CD4-positive, alpha-beta T cell treated with Interleukin-2 at 100 ng/mL for 4 hours (primary cell): ENCODE measurements at regions not wholly inside any gene's neighbourhood (a gene's known extent, or its start where the extent isn't known, plus 50 kb on each side); places are given as distances from the start of the nearest gene placed in this dataset.
A peak's percentile ranks its signal among the peaks of the same experiment; 100 is the strongest.
"Not testable (repeated sequence)": the region's sequence is repeated elsewhere in the genome, so short reads cannot be mapped to it uniquely, and the experiment has no call there.

Experiments
- DNase-seq: peaks from one replicate; pipeline ENCODE4 v3.0.0-alpha.2; 2020; ENCODE audit warnings: low spot score

DNA sequence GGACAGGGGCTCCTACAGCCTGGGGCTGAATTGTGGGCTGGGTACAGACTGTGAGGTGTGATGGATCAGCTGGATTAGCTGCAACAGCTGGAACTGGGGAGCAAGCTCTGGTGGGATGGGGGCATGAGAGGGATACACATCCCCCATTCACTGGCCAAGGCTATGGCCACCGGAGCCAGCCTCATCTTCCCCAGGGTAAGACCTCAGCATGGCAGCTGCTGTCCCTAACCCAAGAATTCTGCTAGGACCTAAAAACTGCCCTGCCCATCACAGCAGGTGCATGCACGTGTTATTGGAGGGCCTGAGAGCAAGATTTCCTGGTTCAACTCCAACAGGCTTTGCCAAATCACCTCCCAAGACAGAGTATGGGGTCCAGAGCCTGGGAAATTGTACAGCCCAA lies 258.6 kb upstream of the AGTR2 start:
- DNase-seq, result no peak

DNA sequence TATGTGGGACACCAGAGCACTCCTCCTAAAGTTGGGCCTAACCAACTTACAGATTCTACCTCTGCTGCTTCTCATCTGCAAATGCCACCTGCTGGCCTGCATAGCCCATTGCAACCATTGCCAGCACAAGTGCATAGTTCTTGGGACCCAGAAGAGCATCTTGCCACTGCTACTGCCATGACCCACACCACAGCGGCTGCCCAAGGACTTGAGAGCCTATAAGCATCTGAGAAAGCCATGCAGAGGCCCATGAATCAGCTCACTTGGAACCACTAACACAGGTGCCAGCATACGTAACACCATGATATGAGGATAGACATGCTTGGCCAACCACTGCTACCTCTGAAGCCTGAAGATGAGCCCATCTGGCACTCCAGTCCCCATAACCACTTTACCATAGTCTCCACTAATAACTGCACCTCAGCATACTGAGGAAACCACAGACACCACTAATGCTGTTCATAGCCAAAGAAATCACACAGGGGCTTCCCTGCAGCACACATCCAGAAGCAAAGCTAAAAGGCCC lies 258.1 kb upstream of the AGTR2 start:
- no peak for DNase-seq

DNA sequence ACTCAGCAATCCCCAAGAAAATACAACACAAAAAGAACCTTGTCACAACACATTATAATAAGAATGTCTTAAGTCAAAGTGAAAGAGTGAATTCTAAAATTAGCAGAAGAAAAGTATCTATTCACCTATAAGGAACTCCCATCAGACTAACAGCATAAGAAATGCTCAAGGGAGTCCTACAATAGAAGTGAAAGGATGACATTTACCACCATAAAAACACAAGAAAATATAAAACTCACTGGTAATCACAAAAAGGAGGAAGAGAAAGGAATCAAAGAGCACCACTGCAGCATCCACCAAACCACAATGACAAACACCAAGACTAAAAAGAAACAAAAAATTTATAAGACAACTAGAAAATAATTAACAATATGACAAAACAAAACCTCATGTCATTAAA lies 257.0 kb upstream of the AGTR2 start:
- no peak for DNase-seq

DNA sequence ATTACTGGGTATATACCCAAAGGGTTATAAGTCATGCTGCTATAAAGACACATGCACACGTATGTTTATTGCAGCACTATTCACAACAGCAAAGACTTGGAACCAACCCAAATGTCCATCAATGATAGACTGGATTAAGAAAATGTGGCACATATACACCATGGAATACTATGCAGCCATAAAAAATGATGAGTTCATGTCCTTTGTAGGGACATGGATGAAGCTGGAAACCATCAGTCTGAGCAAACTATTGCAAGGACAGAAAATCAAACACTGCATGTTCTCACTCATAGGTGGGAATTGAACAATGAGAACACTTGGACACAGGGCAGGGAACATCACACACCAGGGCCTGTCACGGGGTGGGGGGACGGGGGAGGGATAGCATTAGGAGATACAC lies 254.9 kb upstream of the AGTR2 start:
- not testable (repeated sequence) for DNase-seq

DNA sequence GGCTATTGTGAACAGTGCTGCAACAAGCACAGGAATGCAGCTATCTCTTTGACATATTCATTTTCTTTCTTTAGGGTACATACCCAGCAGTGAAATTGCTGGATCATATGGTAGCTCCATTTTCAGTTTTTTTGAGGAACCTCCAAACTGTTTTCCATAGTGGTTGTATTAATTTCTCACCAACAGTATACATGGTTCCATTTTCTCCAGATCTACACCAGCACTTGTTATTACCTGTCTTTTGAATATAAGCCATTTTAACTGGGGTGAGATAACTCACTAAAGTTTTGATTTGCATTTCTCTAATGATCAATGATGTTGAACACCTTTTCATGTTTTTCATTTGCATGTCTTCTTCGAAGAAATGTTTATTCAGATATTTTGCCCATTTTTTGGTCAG lies 241.1 kb upstream of the AGTR2 start:
- DNase-seq, result no peak

DNA sequence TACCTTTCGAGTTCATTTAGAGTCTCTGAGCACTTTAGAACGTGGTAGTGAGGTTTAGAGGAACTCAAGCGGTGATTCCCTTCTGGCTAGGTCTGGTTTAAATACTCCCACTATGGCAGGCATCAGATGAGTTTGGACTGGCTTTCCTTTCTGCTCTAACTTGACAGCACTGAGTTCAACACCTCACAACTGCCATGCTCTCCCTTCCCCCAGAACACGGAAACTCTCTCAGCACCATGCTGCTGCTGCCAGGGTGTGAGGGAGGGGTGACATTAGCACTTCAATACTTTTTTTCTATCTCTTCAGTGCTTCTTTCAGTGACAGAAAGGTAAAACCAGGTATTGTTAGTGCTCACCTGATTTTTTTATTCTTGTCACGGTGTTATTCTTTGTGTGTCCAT lies 234.5 kb upstream of the AGTR2 start:
- no peak for DNase-seq

DNA sequence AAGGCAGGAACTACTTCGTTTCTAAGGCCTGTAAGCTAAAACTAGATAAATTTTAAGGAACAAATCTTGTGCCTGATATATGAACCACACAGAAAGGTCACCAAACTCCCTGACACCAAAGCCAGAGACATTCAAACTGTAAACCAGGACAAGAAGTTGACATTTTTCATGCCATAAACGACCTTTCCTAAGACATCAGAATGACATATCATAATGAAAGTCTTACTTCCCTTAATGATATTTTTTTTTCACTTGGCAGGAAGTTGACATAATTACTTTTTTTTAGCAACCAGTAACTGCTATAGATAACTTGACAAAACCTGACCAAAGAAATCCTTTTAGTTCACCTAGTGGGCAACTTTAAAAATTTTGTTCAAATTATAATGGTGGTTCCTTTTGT lies 231.5 kb upstream of the AGTR2 start:
- DNase-seq, result no peak

DNA sequence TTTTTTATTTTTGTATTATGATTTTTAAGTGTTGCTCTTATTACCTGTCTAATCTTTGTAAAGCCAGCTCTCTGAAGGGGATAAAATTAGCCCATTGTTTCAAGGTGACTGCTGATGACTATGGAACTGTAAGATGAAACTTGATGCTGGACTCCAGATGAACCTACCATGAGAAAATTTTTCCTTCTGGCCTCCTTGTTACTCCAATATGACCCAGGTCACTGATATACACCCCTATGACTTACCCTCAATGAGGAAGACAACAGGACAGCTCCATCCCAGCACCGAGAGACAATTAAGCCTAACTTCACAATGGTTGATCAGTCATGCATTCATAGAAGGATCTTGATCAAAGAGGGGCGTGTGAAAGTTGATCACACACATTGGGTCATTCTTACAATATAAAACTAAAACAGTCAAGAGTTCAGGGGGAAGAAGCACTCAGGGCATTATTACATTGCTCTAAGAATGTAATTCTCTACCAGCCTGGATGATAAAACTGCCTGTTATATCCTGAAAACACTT lies 230.8 kb upstream of the AGTR2 start:
- DNase-seq, result no peak

DNA sequence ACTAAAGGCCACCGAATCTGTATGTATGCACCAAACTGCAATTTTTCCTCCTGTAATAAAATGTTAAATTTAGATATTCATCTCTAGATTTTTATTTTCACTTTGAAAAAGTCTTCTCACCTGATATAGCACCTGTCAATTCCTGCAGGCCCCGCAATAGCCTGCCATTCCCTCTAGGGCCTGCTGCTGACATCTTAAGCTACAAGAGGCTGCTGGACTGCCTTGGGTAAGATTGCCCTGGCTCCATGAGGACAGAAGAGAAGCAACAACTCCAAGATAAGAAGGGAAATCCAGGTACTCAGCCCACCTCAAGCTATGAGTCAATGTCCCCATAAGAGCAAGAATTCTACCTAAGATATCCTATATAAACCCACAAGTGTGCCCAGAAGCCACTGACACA lies 230.2 kb upstream of the AGTR2 start:
- no peak for DNase-seq

DNA sequence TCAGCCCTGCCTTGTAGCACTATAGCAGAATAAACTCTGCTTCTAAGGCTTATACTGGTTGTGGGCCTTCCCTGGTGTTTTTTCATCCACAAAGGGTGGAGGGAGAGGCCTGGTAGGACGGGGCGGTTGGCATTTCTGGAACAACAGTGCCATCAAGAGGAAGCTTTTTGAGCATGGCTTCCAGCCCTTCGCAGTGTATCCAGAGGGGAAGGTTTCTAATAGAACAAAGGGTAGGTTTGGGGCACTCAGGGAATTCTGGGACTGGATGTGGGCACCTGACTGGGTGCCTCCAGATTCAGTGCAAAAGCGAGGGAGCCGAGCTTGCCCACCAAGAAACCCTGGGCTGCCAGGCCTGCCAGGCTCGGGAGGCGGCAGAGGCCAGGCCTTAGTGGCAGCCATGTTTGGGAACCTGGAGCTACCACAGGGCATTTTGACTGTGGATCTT lies 229.6 kb upstream of the AGTR2 start:
- DNase-seq, result peak; percentile 2

DNA sequence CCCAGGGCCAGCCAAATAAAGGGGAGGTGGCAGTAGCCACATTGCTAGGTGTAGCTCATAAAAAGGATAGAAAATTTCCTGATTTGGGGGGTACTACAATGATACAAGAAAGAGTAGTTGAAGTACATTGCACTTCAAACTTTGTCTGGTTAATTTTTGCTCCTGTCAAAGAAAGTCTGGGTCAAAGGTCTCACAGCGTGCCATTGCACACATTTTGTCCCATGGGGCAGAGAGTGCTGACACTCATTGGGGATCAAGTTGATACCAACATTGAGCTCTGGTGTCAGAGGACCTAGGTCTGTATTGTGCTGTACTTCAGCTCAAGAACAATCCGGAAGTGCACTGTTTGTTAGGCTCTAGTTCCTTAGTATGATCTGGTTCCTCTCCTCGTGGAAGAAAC lies 229.2 kb upstream of the AGTR2 start:
- DNase-seq, result no peak

DNA sequence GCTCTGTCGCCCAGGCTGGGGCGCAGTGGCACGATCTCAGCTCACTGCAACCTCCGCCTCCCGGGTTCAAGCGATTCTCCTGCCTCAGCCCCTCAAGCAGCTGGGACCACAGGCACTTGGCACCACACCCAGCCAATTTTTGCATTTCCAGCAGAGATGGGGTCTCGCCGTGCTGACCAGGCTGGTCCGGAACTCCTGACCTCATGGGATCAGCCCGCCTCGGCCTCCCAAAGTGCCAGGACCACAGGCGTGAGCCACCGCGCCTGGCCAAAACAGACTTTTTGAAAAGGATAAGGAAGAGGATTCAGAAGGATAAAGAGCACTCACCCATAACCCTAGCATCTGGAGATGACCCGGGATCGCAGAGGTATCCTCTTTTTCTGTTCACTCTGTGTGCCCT lies 224.5 kb upstream of the AGTR2 start:
- DNase-seq, result no peak

DNA sequence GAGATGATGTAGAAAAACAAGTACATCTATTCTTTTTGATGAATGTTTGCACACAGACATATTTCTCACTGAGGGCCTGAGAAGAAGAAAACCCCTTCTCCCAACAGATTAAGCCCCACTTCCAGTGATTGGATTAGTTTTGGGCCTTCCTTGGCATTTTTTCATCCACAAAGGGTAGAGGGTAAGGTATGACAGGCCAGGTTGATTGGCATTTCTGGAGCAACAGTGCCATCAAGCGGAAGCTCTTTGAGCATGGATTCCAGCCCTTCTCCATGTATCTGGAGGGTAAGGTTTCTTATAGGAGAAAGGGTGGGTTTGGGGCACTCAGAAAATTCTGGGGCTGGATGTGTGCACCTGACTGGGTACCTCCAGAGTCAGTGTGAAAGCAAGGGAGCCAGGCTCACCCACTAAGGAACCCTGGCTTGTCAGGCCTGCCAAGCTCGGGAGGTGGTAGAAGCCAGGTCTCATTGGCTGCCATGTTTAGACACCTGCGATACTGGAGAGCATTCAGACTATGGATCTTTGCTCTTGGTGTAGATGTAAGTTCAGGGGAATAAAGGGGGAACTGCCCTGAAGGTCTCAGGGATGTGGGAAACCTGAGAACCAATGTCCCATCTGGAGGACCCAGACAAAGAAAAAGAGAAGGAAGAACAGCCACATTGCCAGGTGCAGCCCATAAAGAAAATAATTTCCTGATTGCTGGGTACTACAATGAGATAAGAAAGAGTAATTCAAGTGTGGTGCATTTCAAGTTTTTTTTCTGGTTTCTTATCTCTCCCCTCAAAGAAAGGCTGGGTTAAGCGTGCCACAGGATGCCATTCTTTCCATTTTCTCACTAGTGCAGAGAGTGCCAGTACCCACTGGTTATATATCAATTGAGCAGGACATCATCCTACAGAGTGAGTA lies 222.3 kb upstream of the AGTR2 start:
- no peak for DNase-seq

DNA sequence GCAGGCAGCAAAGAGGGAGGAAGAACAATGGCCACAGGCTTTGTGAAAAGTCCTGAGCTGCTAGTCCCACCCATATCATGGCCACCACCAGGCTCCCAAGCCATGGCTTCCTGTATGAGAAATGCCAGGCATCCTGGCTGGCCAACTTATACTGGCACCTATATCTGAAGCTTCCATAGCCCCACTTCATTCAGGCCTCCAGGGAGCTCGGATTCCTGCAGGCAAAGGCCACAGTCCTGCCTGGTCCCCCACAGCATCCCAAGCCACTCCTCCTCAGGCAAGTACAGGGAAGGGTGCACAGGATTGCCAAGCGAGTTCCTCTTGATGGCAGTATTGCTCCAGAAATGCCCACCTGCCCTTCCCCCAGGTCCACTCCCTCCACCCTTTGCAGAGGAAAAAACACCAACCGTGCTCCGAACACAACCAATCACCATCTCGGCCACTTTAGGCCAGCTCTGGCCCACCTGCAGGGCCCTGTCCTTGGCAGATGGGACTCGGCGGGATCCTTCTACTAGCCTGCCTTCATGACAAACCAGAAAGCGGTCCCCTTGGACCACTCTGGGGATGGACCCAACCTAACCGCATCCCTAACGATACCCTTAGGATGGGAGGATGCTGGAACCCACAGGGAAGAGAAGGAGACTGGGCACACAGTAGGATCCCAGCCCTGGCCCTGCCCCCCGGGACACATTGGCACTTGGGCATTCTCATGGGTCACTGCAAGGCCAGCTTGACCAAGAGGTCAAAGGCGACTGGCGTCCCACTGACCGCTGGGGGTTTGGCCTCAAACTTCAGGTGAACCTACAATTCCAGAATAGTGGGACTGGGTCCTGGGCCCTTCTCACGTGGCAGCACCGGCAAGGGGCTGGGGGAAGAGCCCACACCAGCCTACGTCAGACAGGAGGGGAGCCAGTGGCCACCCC lies 220.4 kb upstream of the AGTR2 start:
- DNase-seq, result no peak

DNA sequence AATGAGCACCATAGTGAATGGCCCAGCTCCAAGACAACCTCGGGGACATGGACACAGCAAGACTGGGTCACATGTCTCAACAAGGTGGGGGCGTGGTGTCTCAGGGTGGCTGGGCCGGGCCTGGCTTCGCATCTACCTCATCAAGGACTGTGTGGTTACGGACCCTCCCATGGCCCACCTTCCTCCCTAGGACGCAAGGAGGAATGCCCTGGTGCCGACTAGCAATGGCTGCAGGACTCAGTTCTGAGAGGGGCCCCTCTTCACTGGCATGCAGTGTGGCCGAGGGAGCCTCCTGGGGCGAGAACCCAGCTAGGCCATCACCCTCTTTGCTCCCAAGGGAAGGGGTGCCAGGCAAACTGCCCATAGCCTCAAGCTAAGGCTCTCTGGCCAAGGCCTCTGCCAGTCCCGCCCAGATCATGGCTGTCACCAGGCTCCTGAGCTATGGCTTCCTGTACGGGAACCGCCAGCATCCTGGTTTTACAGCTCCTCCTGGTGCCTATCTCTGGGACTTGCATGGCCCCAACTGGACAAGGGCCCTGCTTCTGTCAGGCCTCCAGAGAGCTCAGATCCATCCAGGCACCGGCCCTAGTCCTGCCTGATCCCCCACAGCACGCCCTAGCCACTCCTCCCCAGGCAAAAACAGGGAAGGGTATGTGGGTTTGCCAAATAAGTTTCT lies 218.0 kb upstream of the AGTR2 start:
- no peak for DNase-seq

DNA sequence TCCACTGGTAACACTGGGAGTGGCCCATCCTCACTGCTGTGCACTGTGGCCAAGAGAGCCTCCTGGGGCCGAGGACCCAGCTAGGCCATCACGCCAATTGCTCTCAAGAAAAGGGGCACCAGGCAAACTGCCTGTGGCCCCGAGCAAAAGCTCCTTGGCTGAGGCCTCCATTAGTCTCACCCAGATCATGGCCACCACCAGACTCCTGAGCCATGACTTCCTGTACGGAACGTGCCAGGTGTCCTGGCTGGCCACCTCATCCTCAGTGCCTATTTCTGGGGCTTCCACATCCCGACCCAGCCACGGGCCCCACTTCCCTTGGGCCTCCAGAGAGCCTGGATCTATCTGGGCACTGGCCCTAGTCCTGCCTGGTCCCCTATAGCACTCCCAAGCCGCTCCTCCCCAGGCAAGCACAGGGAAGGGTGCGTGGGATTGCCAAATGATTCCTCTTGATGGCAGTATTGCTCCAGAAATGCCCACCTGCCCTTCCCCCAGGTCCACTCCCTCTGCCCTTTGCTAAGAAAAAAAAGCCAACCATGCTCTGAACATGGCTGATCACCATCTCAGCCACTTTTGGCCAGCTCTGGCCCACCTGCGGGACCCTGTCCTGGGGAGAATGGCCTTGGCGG lies 212.6 kb upstream of the AGTR2 start:
- no peak for DNase-seq

DNA sequence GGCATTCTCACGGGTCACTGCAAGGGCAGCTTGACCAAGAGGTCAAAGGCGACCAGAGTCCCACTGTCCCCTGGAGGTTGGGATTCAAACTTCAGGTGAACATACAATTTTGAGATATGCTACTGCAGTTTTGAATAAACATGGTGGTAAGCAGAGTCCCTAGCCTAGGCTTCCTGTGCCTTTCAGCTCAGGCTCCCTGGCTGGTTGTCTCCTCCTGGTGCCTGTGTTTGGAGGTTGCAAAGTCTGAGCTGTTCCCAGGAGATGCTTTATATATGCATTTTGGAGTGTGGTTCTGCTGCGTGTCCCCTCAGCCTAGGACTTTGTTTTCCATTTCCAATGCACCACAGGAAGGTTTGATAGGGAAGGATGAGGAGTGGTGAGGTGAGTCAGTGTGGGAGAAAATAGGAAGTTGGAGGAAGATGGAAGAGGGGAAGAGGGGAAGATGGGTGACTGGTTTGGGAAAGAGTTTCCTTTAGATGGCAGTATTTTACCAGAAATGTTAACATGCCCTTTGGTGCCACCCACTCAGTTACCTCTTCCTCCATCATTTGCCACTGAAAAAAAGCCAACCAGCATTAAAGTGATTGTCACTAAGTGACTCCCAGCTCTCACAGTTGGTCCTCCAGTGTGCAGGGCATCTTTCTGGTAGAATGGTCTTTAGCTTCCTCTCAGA lies 211.7 kb upstream of the AGTR2 start:
- DNase-seq, result no peak

DNA sequence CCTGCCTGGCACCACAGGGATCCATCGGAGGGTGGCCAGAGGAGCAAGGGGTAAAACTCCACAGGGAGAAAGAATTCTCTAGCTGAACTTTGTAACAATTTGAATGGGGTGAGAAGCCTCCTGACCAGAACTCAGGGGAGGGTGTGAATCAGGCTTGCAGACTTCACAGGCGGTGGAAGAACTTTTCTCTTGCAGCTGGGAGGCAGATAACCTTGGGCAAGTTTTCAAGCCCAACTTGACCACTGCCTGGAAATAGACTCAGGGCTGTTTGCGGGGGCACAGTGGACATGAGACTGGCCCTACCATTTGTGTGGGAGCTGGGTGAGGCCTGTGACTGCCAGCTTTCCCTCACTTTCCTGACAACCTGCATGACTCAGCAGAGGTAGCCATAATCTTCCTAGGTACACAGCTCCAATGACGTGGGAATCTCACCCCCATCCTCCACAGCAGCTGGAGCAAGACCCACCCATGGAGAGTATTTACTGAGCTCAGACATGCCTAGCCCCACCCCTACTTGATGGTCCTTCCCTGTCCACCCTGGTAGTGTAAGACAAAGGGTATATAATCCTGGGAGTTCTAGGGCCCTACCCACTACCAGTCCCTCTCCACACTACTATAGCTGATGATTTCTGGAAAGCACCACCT lies 210.0 kb upstream of the AGTR2 start:
- no peak for DNase-seq

DNA sequence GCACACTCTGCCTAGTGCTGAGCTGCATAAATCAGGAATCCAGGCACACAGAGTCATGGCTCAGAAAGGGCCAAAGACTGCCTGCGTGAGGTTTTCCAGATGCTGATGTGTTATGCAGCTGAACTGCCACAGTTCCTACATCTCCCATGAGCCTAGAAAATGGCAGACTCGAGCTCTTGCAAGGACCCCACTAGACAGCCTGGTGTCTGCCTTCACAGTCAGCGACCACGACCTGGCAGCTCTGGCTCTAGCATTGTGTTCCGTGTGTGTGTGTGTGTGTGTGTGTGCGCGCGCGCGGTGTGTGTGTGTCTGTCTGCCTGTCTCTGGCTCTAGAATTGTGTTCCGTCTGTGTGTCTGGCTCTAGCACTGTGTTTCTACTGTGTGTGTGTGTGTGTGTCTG lies 203.6 kb upstream of the AGTR2 start:
- DNase-seq, result no peak
